ENCODE measurements at regions not wholly inside any gene's neighbourhood (a gene's known extent, or its start where the extent isn't known, plus 50 kb on each side); places are given as distances from the start of the nearest gene placed in this dataset.
"Not testable (repeated sequence)": the region's sequence is repeated elsewhere in the genome, so short reads cannot be mapped to it uniquely, and the experiment has no call there.

DNA sequence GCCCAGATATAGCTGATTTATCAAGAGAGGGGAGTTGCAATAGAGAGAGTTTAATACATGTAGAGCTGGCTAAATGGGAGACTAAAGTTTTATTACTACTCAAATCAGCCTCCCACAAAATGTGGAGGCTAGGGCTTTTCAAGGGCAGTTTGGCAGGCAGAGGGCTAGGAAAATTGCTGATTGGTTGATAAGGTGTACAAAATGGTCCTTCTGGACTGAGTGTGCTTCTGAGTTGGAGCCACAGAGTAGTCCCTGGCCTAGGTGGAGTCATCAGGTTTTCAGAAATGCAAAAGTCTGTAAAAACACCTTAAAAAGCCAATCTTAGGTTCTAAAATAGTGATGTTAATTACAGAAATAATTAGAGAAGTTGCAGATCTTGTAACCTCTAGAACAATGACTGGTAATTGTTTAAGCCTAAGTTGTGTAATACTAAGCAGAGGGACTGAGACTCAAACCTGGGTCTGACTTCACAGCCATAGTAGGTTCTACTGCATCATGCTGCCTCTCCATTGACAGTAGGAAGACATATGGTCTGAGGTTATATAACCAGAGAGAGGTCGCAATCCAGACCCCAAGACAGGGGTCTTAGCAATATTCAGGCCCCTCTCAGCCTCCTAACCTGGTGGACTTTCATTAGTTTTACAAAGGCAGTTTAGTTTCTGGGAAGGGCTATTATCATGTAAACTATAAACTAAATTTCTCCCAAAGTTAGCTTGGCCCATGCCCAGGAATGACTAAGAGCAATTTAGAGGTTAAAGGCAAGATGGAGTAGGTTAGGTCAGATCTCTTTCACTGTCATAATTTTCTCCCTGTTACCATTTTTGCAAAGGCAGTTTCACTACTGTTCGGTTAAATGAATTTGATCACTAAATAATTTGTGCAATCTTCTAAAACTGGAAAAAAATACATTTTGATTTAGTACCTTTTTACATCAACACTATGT lies 186.3 kb upstream of the WSB1 start:
- TF ChIP-seq, protein P1, sequence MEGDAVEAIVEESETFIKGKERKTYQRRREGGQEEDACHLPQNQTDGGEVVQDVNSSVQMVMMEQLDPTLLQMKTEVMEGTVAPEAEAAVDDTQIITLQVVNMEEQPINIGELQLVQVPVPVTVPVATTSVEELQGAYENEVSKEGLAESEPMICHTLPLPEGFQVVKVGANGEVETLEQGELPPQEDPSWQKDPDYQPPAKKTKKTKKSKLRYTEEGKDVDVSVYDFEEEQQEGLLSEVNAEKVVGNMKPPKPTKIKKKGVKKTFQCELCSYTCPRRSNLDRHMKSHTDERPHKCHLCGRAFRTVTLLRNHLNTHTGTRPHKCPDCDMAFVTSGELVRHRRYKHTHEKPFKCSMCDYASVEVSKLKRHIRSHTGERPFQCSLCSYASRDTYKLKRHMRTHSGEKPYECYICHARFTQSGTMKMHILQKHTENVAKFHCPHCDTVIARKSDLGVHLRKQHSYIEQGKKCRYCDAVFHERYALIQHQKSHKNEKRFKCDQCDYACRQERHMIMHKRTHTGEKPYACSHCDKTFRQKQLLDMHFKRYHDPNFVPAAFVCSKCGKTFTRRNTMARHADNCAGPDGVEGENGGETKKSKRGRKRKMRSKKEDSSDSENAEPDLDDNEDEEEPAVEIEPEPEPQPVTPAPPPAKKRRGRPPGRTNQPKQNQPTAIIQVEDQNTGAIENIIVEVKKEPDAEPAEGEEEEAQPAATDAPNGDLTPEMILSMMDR (IDR thresholded peaks at IDR 0.05): not testable (repeated sequence)
- not testable (repeated sequence) for TF ChIP-seq POLR2A (IDR thresholded peaks at IDR 0.05)
